Small intestine (tissue), 7 donors: ENCODE measurements at regions not wholly inside any gene's neighbourhood (a gene's known extent, or its start where the extent isn't known, plus 50 kb on each side); places are given as distances from the start of the nearest gene placed in this dataset.

ENCODE experiments used
- DNase-seq, 2 donors: peaks; one replicate each; pipeline versions ENCODE4 v3.0.0 to v3.0.0-alpha.2; 2013
- FAIRE-seq: peaks from 2 replicates; lab custom pipeline; 2012; peaks lifted over from hg19 to GRCh38; lab: Jason Lieb, UNC
- H3K27ac ChIP-seq, 3 donors: one replicate each; pipeline ENCODE4 v1.5.1; 2013; ENCODE audit warnings: low read length in 2 of 3, mild to moderate bottlenecking in 2 of 3, control low read depth in 1 of 3, inconsistent platforms in 1 of 3, low read depth in 1 of 3, moderate library complexity in 1 of 3
- H3K27me3 ChIP-seq, 3 donors: one replicate each; pipeline ENCODE4 v1.6.1; 2013; ENCODE audit warnings: low read length in 3 of 3, inconsistent platforms in 1 of 3; ENCODE audit not compliant: control insufficient read depth in 3 of 3, insufficient read depth in 3 of 3
- H3K36me3 ChIP-seq, 3 donors: one replicate each; pipeline ENCODE4 v1.6.1; 2013; ENCODE audit warnings: low read length in 3 of 3, inconsistent platforms in 1 of 3, low read depth in 1 of 3, mild to moderate bottlenecking in 1 of 3, moderate library complexity in 1 of 3; ENCODE audit not compliant: control insufficient read depth in 3 of 3, insufficient read depth in 2 of 3
- H3K4me1 ChIP-seq, 3 donors: one replicate each; pipeline ENCODE4 v1.6.1; 2013; ENCODE audit warnings: low read length in 2 of 3, inconsistent platforms in 1 of 3, low read depth in 1 of 3, mild to moderate bottlenecking in 1 of 3, moderate library complexity in 1 of 3; ENCODE audit not compliant: control insufficient read depth in 3 of 3, insufficient read depth in 2 of 3
- H3K4me3 ChIP-seq, 3 donors: one replicate each; pipeline ENCODE4 v1.5.1; 2013; ENCODE audit warnings: low read length in 3 of 3, control low read depth in 1 of 3, inconsistent platforms in 1 of 3, low read depth in 1 of 3, mild to moderate bottlenecking in 1 of 3, moderate library complexity in 1 of 3
- H3K9me3 ChIP-seq, 2 donors: one replicate each; pipeline ENCODE4 v1.6.1; 2013; ENCODE audit warnings: low read depth in 1 of 2, low read length in 1 of 2; ENCODE audit not compliant: control insufficient read depth in 2 of 2, insufficient read depth in 1 of 2
- WGBS, 3 donors: extraction: QIAGEN DNeasy Blood & Tissue Kit; methylation state at CpG; one replicate each; pipeline ENCODE4 v1.1.7; 2013; 5-methylcytosine and 5-hydroxymethylcytosine counted together
- donor health status: healthy with polysubstance abuse.
- donor health status: control.
- donor health status: control.
- donor health status: Bipolar disorder and iron deficiency.
- donor health status: healthy.

- peaks cover 0 to 8% (median 0%) of the 10 kb centered on the region in 3 donors for H3K27me3 ChIP-seq
- FAIRE-seq = no peak
- 43 to 60% (median 48%) methylated on average over 21 of the region's 21 CpGs for WGBS, 3 donors
- H3K4me3 ChIP-seq = no peak overlapping the region
- no peak for DNase-seq
- no peak overlapping the region for H3K27ac ChIP-seq
- no peaks in the 10 kb centered on the region for H3K36me3 ChIP-seq
- no peaks in the 10 kb centered on the region for H3K4me1 ChIP-seq
- no peaks in the 10 kb centered on the region for H3K9me3 ChIP-seq
These were observed 118.1 kb upstream of the MAFB start for GRCh38 chr20:40806929-40807820.

GRCh38 chr20:40807821-40808170 is 118.8 kb upstream of the MAFB start:
- FAIRE-seq (no peak), DNase-seq (no peak)
- 54 to 84% (median 82%) methylated on average over 2 of the region's 2 CpGs for WGBS, 3 donors
- Histone ChIP-seq H3K9me3 (no peaks in the 10 kb centered on the region), H3K4me3 (no peak overlapping the region), H3K27me3 (peaks cover 0 to 8% (median 0%) of the 10 kb centered on the region in 3 donors), H3K36me3 (no peaks in the 10 kb centered on the region), H3K27ac (no peak overlapping the region), H3K4me1 (no peaks in the 10 kb centered on the region)

DNA sequence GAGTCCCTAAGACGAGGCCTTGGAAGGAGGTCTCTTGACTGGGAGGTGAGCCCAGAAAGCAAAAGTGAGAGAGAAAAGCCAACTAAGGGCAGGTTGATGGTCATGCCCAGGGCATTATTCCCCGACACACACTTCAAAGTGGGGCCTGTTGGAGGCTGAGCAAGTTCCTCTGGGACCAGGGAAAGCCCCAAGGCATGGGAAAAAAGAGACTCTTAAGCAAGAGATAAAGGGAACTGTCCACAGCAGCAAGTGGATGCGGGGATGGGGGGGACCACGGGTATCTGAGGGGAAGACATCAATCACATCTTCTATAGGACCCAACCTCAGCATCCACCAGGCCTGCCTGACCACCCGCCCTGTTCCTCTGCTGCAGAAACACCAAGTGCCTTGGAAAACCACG is 119.9 kb upstream of the MAFB start:
- Histone ChIP-seq H3K27me3 (peaks cover 0 to 8% (median 0%) of the 10 kb centered on the region in 3 donors), H3K36me3 (no peaks in the 10 kb centered on the region), H3K9me3 (no peaks in the 10 kb centered on the region), H3K4me1 (no peaks in the 10 kb centered on the region), H3K4me3 (no peak overlapping the region), H3K27ac (no peak overlapping the region)
- FAIRE-seq (no peak), DNase-seq (no peak)
- WGBS, 3 donors = 63 to 81% (median 66%) methylated on average over 6 of the region's 6 CpGs

GRCh38 chr20:40809361-40809760 is 120.3 kb upstream of the MAFB start:
- H3K27me3 ChIP-seq = peaks cover 0 to 8% (median 0%) of the 10 kb centered on the region in 3 donors
- FAIRE-seq (no peak), DNase-seq (no peak)
- H3K9me3 ChIP-seq = no peaks in the 10 kb centered on the region
- 82 to 91% (median 85%) methylated on average over 5 of the region's 5 CpGs for WGBS, 3 donors
- H3K4me3 ChIP-seq = no peak overlapping the region
- no peaks in the 10 kb centered on the region for H3K4me1 ChIP-seq
- no peak overlapping the region for H3K27ac ChIP-seq
- H3K36me3 ChIP-seq = no peaks in the 10 kb centered on the region

- Histone ChIP-seq H3K27ac (no peak overlapping the region), H3K4me1 (no peaks in the 10 kb centered on the region), H3K4me3 (no peak overlapping the region), H3K27me3 (peaks cover 0 to 8% (median 0%) of the 10 kb centered on the region in 3 donors), H3K9me3 (no peaks in the 10 kb centered on the region), H3K36me3 (no peaks in the 10 kb centered on the region)
- DNase-seq (no peak), FAIRE-seq (no peak)
- WGBS, 3 donors = 59 to 66% (median 66%) methylated on average over 5 of the region's 5 CpGs
These were observed 121.4 kb upstream of the MAFB start for GRCh38 chr20:40810332-40811000.

GRCh38 chr20:40811004-40811403 is 122.0 kb upstream of the MAFB start:
- no peak for DNase-seq
- no peak for FAIRE-seq
- no peak overlapping the region for H3K4me3 ChIP-seq

GRCh38 chr20:40811660-40812414 is 122.8 kb upstream of the MAFB start:
- Histone ChIP-seq H3K4me1 (no peaks in the 10 kb centered on the region), H3K27ac (no peak overlapping the region), H3K27me3 (peaks cover 0 to 8% (median 0%) of the 10 kb centered on the region in 3 donors), H3K4me3 (no peak overlapping the region), H3K36me3 (no peaks in the 10 kb centered on the region), H3K9me3 (no peaks in the 10 kb centered on the region)
- 61 to 81% (median 74%) methylated on average over 8 of the region's 8 CpGs for WGBS, 3 donors
- no peak for FAIRE-seq
- DNase-seq = no peak

More at GRCh38 chr20:40811004-40811403, 122.0 kb upstream of the MAFB start:
- Histone ChIP-seq H3K4me1 (no peaks in the 10 kb centered on the region), H3K27ac (no peak overlapping the region), H3K9me3 (no peaks in the 10 kb centered on the region), H3K36me3 (no peaks in the 10 kb centered on the region), H3K27me3 (peaks cover 0 to 8% (median 0%) of the 10 kb centered on the region in 3 donors)
- 82 to 88% (median 86%) methylated on average over 4 of the region's 4 CpGs for WGBS, 3 donors

DNA sequence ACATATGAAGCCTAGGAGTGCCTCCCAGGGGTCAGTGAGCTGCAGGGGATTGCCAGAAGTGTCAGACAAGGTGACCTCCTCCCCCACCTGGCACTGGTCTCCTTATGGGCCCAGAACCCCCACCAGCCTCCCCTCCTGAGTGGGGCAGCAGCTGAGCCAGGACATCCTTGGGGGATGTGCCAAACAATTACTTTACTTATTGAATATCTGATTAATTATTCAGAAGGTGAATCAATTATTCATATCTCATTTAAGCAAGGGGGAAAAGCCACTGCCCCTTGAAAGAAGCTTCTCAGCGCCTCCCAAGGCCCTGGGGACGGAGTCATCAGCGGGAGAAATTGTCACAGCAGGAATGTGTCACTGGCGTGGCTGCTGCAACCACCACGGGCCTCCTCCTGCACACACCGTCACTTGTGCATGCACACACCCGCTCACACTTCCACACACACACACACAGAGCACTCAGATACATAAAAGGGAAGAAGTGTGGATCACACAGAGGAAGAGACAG is 123.4 kb upstream of the MAFB start:
- FAIRE-seq (no peak), DNase-seq (no peak)
- no peaks in the 10 kb centered on the region for H3K36me3 ChIP-seq
- no peak overlapping the region for H3K27ac ChIP-seq
- peaks cover 0 to 5% (median 0%) of the 10 kb centered on the region in 3 donors for H3K27me3 ChIP-seq
- no peaks in the 10 kb centered on the region for H3K9me3 ChIP-seq
- 69 to 80% (median 69%) methylated on average over 7 of the region's 7 CpGs for WGBS, 3 donors
- H3K4me1 ChIP-seq = no peaks in the 10 kb centered on the region
- H3K4me3 ChIP-seq = no peak overlapping the region
